Endodermal cell (in vitro differentiated cells): ENCODE measurements at regions not wholly inside any gene's neighbourhood (a gene's known extent, or its start where the extent isn't known, plus 50 kb on each side); places are given as distances from the start of the nearest gene placed in this dataset.

ENCODE experiments used
- DNase-seq: peaks from one replicate; pipeline ENCODE4 v3.0.0-alpha.2; 2017
- H3K27ac ChIP-seq: 2 replicates; pipeline ENCODE4 v1.5.1; 2013; ENCODE audit warnings: mild to moderate bottlenecking, low read depth, low read length, moderate library complexity
- H3K27me3 ChIP-seq: 2 replicates; pipeline ENCODE4 v1.6.1; 2013; ENCODE audit warnings: mild to moderate bottlenecking, low read length, moderate library complexity; ENCODE audit not compliant: insufficient read depth, control insufficient read depth, poor library complexity, severe bottlenecking
- H3K36me3 ChIP-seq: 2 replicates; pipeline ENCODE4 v1.7.0; 2013; ENCODE audit warnings: mild to moderate bottlenecking, low read length, moderate library complexity; ENCODE audit not compliant: control insufficient read depth, insufficient read depth
- H3K4me1 ChIP-seq: one replicate; pipeline ENCODE4 v1.7.0; 2013; ENCODE audit warnings: low read length; ENCODE audit not compliant: control insufficient read depth, insufficient read depth
- H3K4me3 ChIP-seq: 2 replicates; pipeline ENCODE4 v1.5.1; 2013; ENCODE audit warnings: mild to moderate bottlenecking, low read length, moderate library complexity
- H3K9ac ChIP-seq: 2 replicates; pipeline ENCODE4 v1.6.1; 2013; ENCODE audit warnings: mild to moderate bottlenecking, low read length, moderate library complexity; ENCODE audit not compliant: poor library complexity, severe bottlenecking; ENCODE audit errors: extremely low read depth
- H3K9me3 ChIP-seq: 2 replicates; pipeline ENCODE4 v1.6.1; 2013; ENCODE audit warnings: mild to moderate bottlenecking, low read length, moderate library complexity; ENCODE audit not compliant: control insufficient read depth
- H3K27ac Mint-ChIP-seq: 2 replicates; pipeline ENCODE4 v1.8.0; 2020; ENCODE audit warnings: mixed read lengths
- H3K27me3 Mint-ChIP-seq: 2 replicates; pipeline ENCODE4 v1.8.0; 2021; ENCODE audit warnings: mild to moderate bottlenecking, mixed read lengths; ENCODE audit not compliant: insufficient read depth
- H3K36me3 Mint-ChIP-seq: 2 replicates; pipeline ENCODE4 v1.8.0; 2020; ENCODE audit warnings: low read depth, mixed read lengths
- H3K4me1 Mint-ChIP-seq: 2 replicates; pipeline ENCODE4 v1.8.0; 2020; ENCODE audit warnings: mixed read lengths
- H3K4me3 Mint-ChIP-seq: 2 replicates; pipeline ENCODE4 v1.8.0; 2020; ENCODE audit warnings: mild to moderate bottlenecking, moderate library complexity, mixed read lengths
- H3K9me3 Mint-ChIP-seq: 2 replicates; pipeline ENCODE4 v1.8.0; 2020; ENCODE audit warnings: mild to moderate bottlenecking, mixed read lengths
- CTCF ChIP-seq: fragments of 200-600 bp; sonication (generic); conservative IDR thresholded peaks from 2 replicates; pipeline ENCODE4 v1.5.0; 2021; ENCODE audit warnings: antibody characterized with exemption, mild to moderate bottlenecking
- WGBS, 2 experiments: methylation state at CpG; one replicate each; pipeline versions ENCODE4 v1.1.5 to v1.1.7; 2013; ENCODE audit warnings: missing lambda C conversion rate in 2 of 2, mixed read lengths in 1 of 2; ENCODE audit not compliant: insufficient coverage in 1 of 2, insufficient read length in 1 of 2; 5-methylcytosine and 5-hydroxymethylcytosine counted together

- no peaks in the 10 kb centered on the region for H3K4me1 Mint-ChIP-seq
- H3K36me3 Mint-ChIP-seq = no peaks in the 10 kb centered on the region
- 89 to 100% methylated on average over 2 to 4 of the region's 4 CpGs for WGBS, 2 experiments
- no peaks in the 10 kb centered on the region for H3K9me3 ChIP-seq
- H3K9ac ChIP-seq = no peak overlapping the region
- no peak for DNase-seq
- H3K27me3 Mint-ChIP-seq = no peaks in the 10 kb centered on the region
- H3K27me3 ChIP-seq = peaks cover 2% of the 10 kb centered on the region
- no peak overlapping the region for H3K4me3 ChIP-seq
- no peaks in the 10 kb centered on the region for H3K4me1 ChIP-seq
- no peak overlapping the region for H3K4me3 Mint-ChIP-seq
- no peak overlapping the region for H3K27ac ChIP-seq
- H3K36me3 ChIP-seq = no peaks in the 10 kb centered on the region
- H3K27ac Mint-ChIP-seq = no peak overlapping the region
- TF ChIP-seq CTCF = no peak
- H3K9me3 Mint-ChIP-seq = peaks cover 3% of the 10 kb centered on the region
Observed at GRCh38 chr7:38122501-38122900, 55.5 kb upstream of the STARD3NL start.

GRCh38 chr7:38123494-38123893 lies 54.6 kb upstream of the STARD3NL start:
- H3K4me3 ChIP-seq = no peak overlapping the region
- H3K27me3 ChIP-seq = no peaks in the 10 kb centered on the region
- no peaks in the 10 kb centered on the region for H3K27me3 Mint-ChIP-seq
- no peaks in the 10 kb centered on the region for H3K9me3 ChIP-seq
- no peaks in the 10 kb centered on the region for H3K36me3 Mint-ChIP-seq
- peaks cover 3% of the 10 kb centered on the region for H3K9me3 Mint-ChIP-seq
- H3K9ac ChIP-seq = no peak overlapping the region
- peaks cover 6% of the 10 kb centered on the region for H3K4me1 Mint-ChIP-seq
- no peaks in the 10 kb centered on the region for H3K36me3 ChIP-seq
- no peak for TF ChIP-seq CTCF
- H3K4me1 ChIP-seq = no peaks in the 10 kb centered on the region
- no peak for DNase-seq
- H3K27ac ChIP-seq = no peak overlapping the region
- WGBS, 2 experiments = 89 to 100% methylated on average over 2 to 3 of the region's 3 CpGs
- H3K4me3 Mint-ChIP-seq = no peak overlapping the region
- H3K27ac Mint-ChIP-seq = no peak overlapping the region

GRCh38 chr7:38127216-38128207 lies 50.5 kb upstream of the STARD3NL start:
- no peaks in the 10 kb centered on the region for H3K36me3 Mint-ChIP-seq
- no peaks in the 10 kb centered on the region for H3K36me3 ChIP-seq
- H3K27me3 Mint-ChIP-seq = no peaks in the 10 kb centered on the region
- H3K27me3 ChIP-seq = no peaks in the 10 kb centered on the region
- 82 to 84% methylated on average over 4 to 7 of the region's 7 CpGs for WGBS, 2 experiments
- no peaks in the 10 kb centered on the region for H3K4me1 ChIP-seq
- no peak overlapping the region for H3K27ac ChIP-seq
- H3K9me3 Mint-ChIP-seq = no peaks in the 10 kb centered on the region
- no peak for DNase-seq
- H3K9ac ChIP-seq = no peak overlapping the region
- no peaks in the 10 kb centered on the region for H3K9me3 ChIP-seq
- H3K27ac Mint-ChIP-seq = peak overlapping the region; percentile 49
- H3K4me1 Mint-ChIP-seq = peaks cover 6% of the 10 kb centered on the region
- no peak overlapping the region for H3K4me3 ChIP-seq
- no peak for TF ChIP-seq CTCF
- no peak overlapping the region for H3K4me3 Mint-ChIP-seq
